ENCODE measurements at regions not wholly inside any gene's neighbourhood (a gene's known extent, or its start where the extent isn't known, plus 50 kb on each side); places are given as distances from the start of the nearest gene placed in this dataset.
"Not testable (repeated sequence)": the region's sequence is repeated elsewhere in the genome, so short reads cannot be mapped to it uniquely, and the experiment has no call there.

DNA sequence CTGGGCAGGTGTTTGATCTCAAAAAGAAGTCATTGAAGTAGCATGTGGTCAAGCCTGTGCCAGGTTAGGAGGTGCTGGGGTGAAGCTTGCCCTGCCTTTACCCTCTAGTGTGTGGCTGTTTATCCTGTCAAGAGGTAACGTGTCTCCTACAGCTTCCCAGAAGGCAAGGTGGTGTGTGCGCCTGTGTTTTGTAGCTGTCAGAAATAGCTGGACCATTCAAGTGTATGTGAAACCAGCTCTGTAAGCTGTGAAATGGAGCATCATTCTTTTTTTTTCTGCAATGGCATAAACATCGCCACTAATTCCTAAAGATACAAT, 155.1 kb downstream of the BCL2L11 start:
- not testable (repeated sequence) for TF ChIP-seq CTCF (IDR thresholded peaks at IDR 0.05 in 2 of 3, conservative IDR thresholded peaks at IDR 0.05 in 1 of 3; ENCODE audit: borderline replicate concordance in 1 of 3, insufficient read depth in 1 of 3, low read depth in 2 of 3, low read length in 2 of 3); POLR2A (IDR thresholded peaks at IDR 0.05; ENCODE audit: borderline replicate concordance, extremely low read depth, insufficient read depth, insufficient read length)

All from HCT116 (cell line).